BE2C (cell line): ENCODE measurements at regions not wholly inside any gene's neighbourhood (a gene's known extent, or its start where the extent isn't known, plus 50 kb on each side); places are given as distances from the start of the nearest gene placed in this dataset.

ENCODE experiments used
- DNase-seq: peaks from one replicate; pipeline ENCODE4 v3.0.0-alpha.2; 2020
- H3K27me3 ChIP-seq: fragments of 250-450 bp; sonication (Bioruptor Pico); 2 replicates; pipeline ENCODE4 v1.5.1; 2020; ENCODE audit warnings: mild to moderate bottlenecking
- H3K36me3 ChIP-seq: fragments of 250-450 bp; sonication (Bioruptor Pico); 2 replicates; pipeline ENCODE4 v1.5.1; 2020; ENCODE audit warnings: mild to moderate bottlenecking
- H3K4me1 ChIP-seq: fragments of 250-450 bp; sonication (Bioruptor Pico); 2 replicates; pipeline ENCODE4 v1.5.1; 2020
- H3K4me3 ChIP-seq: 2 replicates; pipeline ENCODE4 v1.5.1; 2011; ENCODE audit warnings: low read depth, low read length
- H3K9me3 ChIP-seq: fragments of 250-450 bp; sonication (Bioruptor Pico); 2 replicates; pipeline ENCODE4 v1.5.1; 2020
- CTCF ChIP-seq: IDR thresholded peaks from 2 replicates; pipeline ENCODE4 v1.5.1; 2012; ENCODE audit warnings: mild to moderate bottlenecking, low read depth, low read length

DNA sequence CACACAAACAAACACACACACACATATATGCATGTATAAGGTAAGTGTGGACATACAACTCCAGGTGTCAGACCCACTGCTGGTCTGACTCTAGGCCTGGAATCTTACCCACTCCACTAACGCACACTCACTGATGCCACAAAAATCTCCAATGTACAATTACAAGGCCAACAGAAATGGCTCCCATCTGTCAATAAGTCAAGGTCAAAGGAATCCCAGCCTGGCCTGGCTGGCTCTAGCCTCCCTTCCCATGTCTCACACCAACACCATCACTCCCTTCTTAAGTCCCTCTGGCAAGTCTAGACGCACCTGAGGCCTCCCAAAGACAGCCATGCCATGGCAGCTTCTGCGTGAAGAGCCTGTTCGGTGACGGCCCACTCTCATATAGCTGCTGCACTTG, 99.2 kb upstream of the CDYL2 start:
- Histone ChIP-seq H3K36me3 (no peaks in the 10 kb centered on the region), H3K4me3 (no peak overlapping the region), H3K9me3 (no peaks in the 10 kb centered on the region), H3K27me3 (no peaks in the 10 kb centered on the region), H3K4me1 (no peaks in the 10 kb centered on the region)
- no peak for DNase-seq
- TF ChIP-seq CTCF: no peak

- no peak for DNase-seq
- Histone ChIP-seq H3K36me3 (no peaks in the 10 kb centered on the region), H3K27me3 (no peaks in the 10 kb centered on the region), H3K4me3 (no peak overlapping the region), H3K4me1 (no peaks in the 10 kb centered on the region), H3K9me3 (no peaks in the 10 kb centered on the region)
- TF ChIP-seq CTCF: no peak
These were observed 98.1 kb upstream of the CDYL2 start for GRCh38 chr16:80902306-80903110.

GRCh38 chr16:80900593-80900954, 96.2 kb upstream of the CDYL2 start:
- no peak for DNase-seq
- H3K27me3 ChIP-seq: no peaks in the 10 kb centered on the region
- no peaks in the 10 kb centered on the region for H3K36me3 ChIP-seq
- H3K9me3 ChIP-seq: no peaks in the 10 kb centered on the region
- no peak for TF ChIP-seq CTCF
- H3K4me3 ChIP-seq: no peak overlapping the region
- no peaks in the 10 kb centered on the region for H3K4me1 ChIP-seq

GRCh38 chr16:80899809-80900592, 95.6 kb upstream of the CDYL2 start:
- TF ChIP-seq CTCF: no peak
- Histone ChIP-seq H3K9me3 (no peaks in the 10 kb centered on the region), H3K27me3 (no peaks in the 10 kb centered on the region), H3K4me1 (no peaks in the 10 kb centered on the region), H3K4me3 (no peak overlapping the region), H3K36me3 (no peaks in the 10 kb centered on the region)
- peak; percentile 42 for DNase-seq

- H3K4me1 ChIP-seq: no peaks in the 10 kb centered on the region
- no peaks in the 10 kb centered on the region for H3K27me3 ChIP-seq
- H3K9me3 ChIP-seq: no peaks in the 10 kb centered on the region
- no peak overlapping the region for H3K4me3 ChIP-seq
- DNase-seq: no peak
- no peak for TF ChIP-seq CTCF
- H3K36me3 ChIP-seq: no peaks in the 10 kb centered on the region
These were observed 92.4 kb upstream of the CDYL2 start for GRCh38 chr16:80896776-80897175.

DNA sequence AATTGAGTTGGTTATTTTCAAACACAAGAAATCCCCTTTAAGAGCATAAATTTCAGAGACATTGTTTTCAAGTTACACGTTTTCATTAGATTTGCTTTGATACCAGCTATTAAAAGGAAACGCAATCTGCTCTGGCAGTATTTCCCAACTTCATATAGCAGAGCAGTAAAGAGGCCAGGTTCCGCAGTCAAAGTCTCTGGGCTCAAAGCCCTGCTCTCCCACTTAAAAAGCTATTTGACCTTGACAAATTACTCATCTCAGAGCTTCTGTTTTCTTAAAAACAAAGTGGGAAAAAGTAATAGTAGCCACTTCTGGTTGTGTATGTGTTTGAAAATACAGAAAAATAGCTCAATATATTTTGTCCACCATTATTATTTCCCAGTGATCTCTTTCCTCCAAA, 89.7 kb upstream of the CDYL2 start:
- DNase-seq: no peak
- no peak overlapping the region for H3K4me3 ChIP-seq
- no peaks in the 10 kb centered on the region for H3K4me1 ChIP-seq
- no peaks in the 10 kb centered on the region for H3K9me3 ChIP-seq
- no peaks in the 10 kb centered on the region for H3K36me3 ChIP-seq
- TF ChIP-seq CTCF: no peak
- H3K27me3 ChIP-seq: no peaks in the 10 kb centered on the region
